HepG2 (cell line): ENCODE measurements at regions not wholly inside any gene's neighbourhood (a gene's known extent, or its start where the extent isn't known, plus 50 kb on each side); places are given as distances from the start of the nearest gene placed in this dataset.

Experiments
- ATAC-seq: fragments of 200-7000 bp; cut with Tn5 transposase; 3 replicates; pipeline ENCODE4 v1.9.1; 2020; ENCODE audit warnings: mild to moderate bottlenecking, moderate library complexity
- BruUV-seq: library from RNA; stranded (reverse); fragments of 400-500 nt; replicated peaks from 2 replicates; lab custom pipeline; 2021; lab: Mats Ljungman, UMichigan
- CTCF ChIA-PET: fragments of 300-600 bp; formaldehyde crosslinking; extraction: SDS; loops from one replicate; lab custom pipeline; 2021; ENCODE audit warnings: low total read pairs, inconsistent platforms, low intra/inter-chr PET ratio; lab: Yijun Ruan, JAX
- POLR2A ChIA-PET: fragments of 350-600 bp; sonication (Branson Sonifier 250); formaldehyde crosslinking; loops from one replicate; lab custom pipeline; 2020; ENCODE audit warnings: antibody characterized with exemption, inconsistent platforms; lab: Yijun Ruan, JAX
- DNase-seq: peaks from one replicate; pipeline ENCODE4 v3.0.0-alpha.2; 2015; ENCODE audit warnings: low spot score
- FAIRE-seq: peaks from 3 replicates; lab custom pipeline; 2011; peaks lifted over from hg19 to GRCh38; lab: Jason Lieb, UNC
- H2AFZ ChIP-seq: one replicate; pipeline ENCODE4 v1.6.1; 2011; ENCODE audit warnings: low read length, inconsistent platforms
- H3K27ac ChIP-seq: fragments of 300-600 bp; 3 replicates; pipeline ENCODE4 v1.8.0; 2011; ENCODE audit warnings: mixed run types, mild to moderate bottlenecking, mixed read lengths, low read length, inconsistent platforms; ENCODE audit not compliant: insufficient read depth; ENCODE audit errors: extremely low read length
- H3K27me3 ChIP-seq, 2 experiments: fragments of 200-600 bp in 1 of 2; 2 replicates in 1 of 2; 3 replicates in 1 of 2; pipeline versions ENCODE4 v1.6.0 to v1.8.0; 2011; ENCODE audit warnings: low read length in 2 of 2, mild to moderate bottlenecking in 2 of 2, moderate library complexity in 2 of 2, inconsistent platforms in 1 of 2; ENCODE audit not compliant: insufficient read depth in 2 of 2, control insufficient read depth in 1 of 2
- H3K36me3 ChIP-seq, 2 experiments: fragments of 200-600 bp in 1 of 2; replicated peaks in 1 of 2; 2 replicates in 1 of 2; 3 replicates in 1 of 2; pipeline versions ENCODE4 v1.5.1 to v1.8.0; 2011; ENCODE audit warnings: low read length in 2 of 2, inconsistent platforms in 1 of 2; ENCODE audit not compliant: insufficient read depth in 2 of 2, control insufficient read depth in 1 of 2
- H3K4me1 ChIP-seq: 2 replicates; pipeline ENCODE4 v1.5.1; 2012; ENCODE audit warnings: low read length, inconsistent platforms; ENCODE audit not compliant: insufficient read depth
- H3K4me2 ChIP-seq: 2 replicates; pipeline ENCODE4 v1.6.0; 2011; ENCODE audit warnings: low read depth, low read length, inconsistent platforms
- H3K4me3 ChIP-seq, 3 experiments: fragments of 200-600 bp in 1 of 3; sonication (generic), shearing (Covaris generic) in 1 of 3; replicated peaks in 1 of 3; 2 replicates each; pipeline ENCODE4 v1.5.1; 2011 to 2016; ENCODE audit warnings: low read length in 3 of 3, inconsistent platforms in 2 of 3, low read depth in 2 of 3, mild to moderate bottlenecking in 2 of 3, control low read depth in 1 of 3, mixed read lengths in 1 of 3; ENCODE audit not compliant: insufficient read depth in 1 of 3
- H3K79me2 ChIP-seq: one replicate; pipeline ENCODE4 v1.6.1; 2011; ENCODE audit warnings: low read length, inconsistent platforms; ENCODE audit not compliant: insufficient read depth
- H3K9ac ChIP-seq: 2 replicates; pipeline ENCODE4 v1.6.0; 2011; ENCODE audit warnings: mild to moderate bottlenecking, low read depth, low read length, inconsistent platforms; ENCODE audit not compliant: insufficient read depth
- H3K9me3 ChIP-seq: 2 replicates; pipeline ENCODE4 v1.5.1; 2012; ENCODE audit warnings: mild to moderate bottlenecking, low read length
- H4K20me1 ChIP-seq: 2 replicates; pipeline ENCODE4 v1.6.0; 2011; ENCODE audit warnings: inconsistent platforms, mild to moderate bottlenecking, low read length, moderate library complexity; ENCODE audit not compliant: insufficient read depth
- BRCA1 ChIP-seq: sonication (generic); formaldehyde crosslinking; IDR thresholded peaks from 2 replicates; pipeline ENCODE4 v1.4.0; 2020; ENCODE audit warnings: missing genetic modification reagents
- CBX5 ChIP-seq: sonication (generic); formaldehyde crosslinking; IDR thresholded peaks from 2 replicates; pipeline ENCODE4 v1.4.0; 2020; ENCODE audit warnings: missing genetic modification reagents, borderline replicate concordance
- FOXA1 ChIP-seq, 2 experiments: fragments of 450-650 bp in 1 of 2; sonication (generic) in 1 of 2; formaldehyde crosslinking in 1 of 2; IDR thresholded peaks; 2 replicates each; pipeline versions ENCODE4 v1.4.0 to v1.6.1; 2016 to 2020; ENCODE audit warnings: missing genetic modification reagents in 1 of 2
- HIC2 ChIP-seq: sonication (generic); formaldehyde crosslinking; IDR thresholded peaks from 2 replicates; pipeline ENCODE4 v1.9.0; 2022; ENCODE audit warnings: low read depth, missing genetic modification reagents
- MLX ChIP-seq: IDR thresholded peaks from 2 replicates; pipeline ENCODE4 v1.6.1; 2016
- POGZ ChIP-seq: sonication (generic); formaldehyde crosslinking; IDR thresholded peaks from 2 replicates; pipeline ENCODE4 v1.4.0; 2020; ENCODE audit warnings: mild to moderate bottlenecking, missing genetic modification reagents
- SNAPC5 ChIP-seq: sonication (generic); formaldehyde crosslinking; IDR thresholded peaks from 2 replicates; pipeline ENCODE4 v1.8.1; 2023; ENCODE audit warnings: mild to moderate bottlenecking, missing genetic modification reagents, borderline replicate concordance
- ZFAT ChIP-seq: sonication (generic); formaldehyde crosslinking; conservative IDR thresholded peaks from 2 replicates; pipeline ENCODE4 v1.8.1; 2023; ENCODE audit warnings: missing genetic modification reagents, inconsistent platforms
- ZNF232 ChIP-seq: sonication (generic); formaldehyde crosslinking; IDR thresholded peaks from 2 replicates; pipeline ENCODE4 v1.4.0; 2020; ENCODE audit warnings: missing genetic modification reagents, borderline replicate concordance
- ZNF3 ChIP-seq: IDR thresholded peaks from 2 replicates; pipeline ENCODE4 v1.7.0; 2017; ENCODE audit warnings: inconsistent platforms
- ZNF331 ChIP-seq: sonication (generic); formaldehyde crosslinking; IDR thresholded peaks from 2 replicates; pipeline ENCODE4 v1.4.0; 2020; ENCODE audit warnings: missing genetic modification reagents
- ZNF333 ChIP-seq: sonication (generic); formaldehyde crosslinking; IDR thresholded peaks from 2 replicates; pipeline ENCODE4 v1.4.0; 2020; ENCODE audit warnings: mild to moderate bottlenecking, missing genetic modification reagents, borderline replicate concordance
- ZNF598 ChIP-seq: sonication (generic); formaldehyde crosslinking; IDR thresholded peaks from 2 replicates; pipeline ENCODE4 v1.5.1; 2020; ENCODE audit warnings: mild to moderate bottlenecking, missing genetic modification reagents, borderline replicate concordance
- ZNF616 ChIP-seq: sonication (generic); formaldehyde crosslinking; IDR thresholded peaks from 2 replicates; pipeline ENCODE4 v1.5.0; 2020; ENCODE audit warnings: low read depth, mild to moderate bottlenecking, missing genetic modification reagents
- ZNF652 ChIP-seq: IDR thresholded peaks from 2 replicates; pipeline ENCODE4 v1.6.1; 2016; ENCODE audit warnings: low read depth, borderline replicate concordance
- ZNF75D ChIP-seq: sonication (generic); formaldehyde crosslinking; IDR thresholded peaks from 2 replicates; pipeline ENCODE4 v1.8.1; 2023; ENCODE audit warnings: missing genetic modification reagents, mild to moderate bottlenecking, borderline replicate concordance
- ZNF776 ChIP-seq: sonication (generic); formaldehyde crosslinking; IDR thresholded peaks from 2 replicates; pipeline ENCODE4 v1.4.0; 2020; ENCODE audit warnings: mild to moderate bottlenecking, missing genetic modification reagents
- ZSCAN25 ChIP-seq: sonication (generic); formaldehyde crosslinking; IDR thresholded peaks from 2 replicates; pipeline ENCODE4 v1.8.0; 2022; ENCODE audit warnings: mild to moderate bottlenecking, missing genetic modification reagents
- WGBS: methylation state at CpG from one replicate; pipeline ENCODE4 v1.1.6; 2017; ENCODE audit warnings: low lambda C conversion rate; 5-methylcytosine and 5-hydroxymethylcytosine counted together
- in situ Hi-C: cut with HindIII; loops from 2 replicates; pipeline ENCODE4 v1.10.0; 2017; ENCODE audit warnings: low pct_unique_long_range_greater_than_20kb; ENCODE audit not compliant: extremely low pct_ligation_motif_present
- intact Hi-C: fragments of 100-400 bp; cut with micrococcal nuclease; formaldehyde crosslinking; loops from one replicate; pipeline ENCODE4 v1.10.0; 2022; ENCODE audit not compliant: unreplicated experiment
- TF ChIP-seq, protein P1 (sequence below): sonication (generic); formaldehyde crosslinking; IDR thresholded peaks from 2 replicates; pipeline ENCODE4 v1.4.0; 2020; ENCODE audit warnings: missing genetic modification reagents, borderline replicate concordance

DNA sequence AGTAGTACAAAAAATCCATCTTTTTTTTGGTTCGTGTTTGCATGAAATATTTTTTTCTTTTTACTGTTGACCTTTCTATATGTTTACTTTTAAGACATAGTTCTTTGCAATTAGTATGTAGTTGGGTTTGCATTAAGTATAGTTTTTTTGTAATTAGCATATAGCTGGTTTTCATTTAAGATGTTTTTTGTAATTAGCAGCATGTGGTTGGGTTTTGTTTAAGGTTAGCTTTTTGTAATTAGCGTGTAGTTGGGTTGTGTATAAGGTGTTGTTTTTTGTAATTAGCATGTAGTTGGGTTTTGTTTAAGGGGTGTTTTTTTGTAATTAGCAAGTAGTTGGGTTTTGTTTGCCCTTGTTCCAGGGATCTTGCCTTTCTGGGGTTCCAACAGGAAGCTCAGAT, 193.1 kb downstream of the LPIN1 start (continued):
- TF ChIP-seq HIC2 (no peak), BRCA1 (CRISPR knock-in tag) (no peak), ZNF776 (CRISPR knock-in tag) (no peak), ZNF333 (CRISPR knock-in tag) (no peak)

- no peaks in the 10 kb centered on the region for H3K79me2 ChIP-seq
- no peaks in the 10 kb centered on the region for H3K36me3 ChIP-seq
- no peaks in the 10 kb centered on the region for H4K20me1 ChIP-seq
- no peaks in the 10 kb centered on the region for H3K4me1 ChIP-seq
- ATAC-seq, result no peak
- H3K9me3 ChIP-seq, result no peaks in the 10 kb centered on the region
- no peak for TF ChIP-seq MLX (CRISPR knock-in tag)
- no peak for TF ChIP-seq ZNF598 (CRISPR knock-in tag)
- TF ChIP-seq FOXA1 (IDR thresholded peaks at IDR 0.05), result no peak
- no peak for TF ChIP-seq FOXA1 (CRISPR knock-in tag; IDR thresholded peaks at IDR 0.05)
- no peak for TF ChIP-seq ZNF3 (CRISPR knock-in tag)
- no peak for TF ChIP-seq CBX5
- no peak for TF ChIP-seq POGZ (CRISPR knock-in tag)
- TF ChIP-seq ZNF652 (CRISPR knock-in tag), result no peak
- no peak for TF ChIP-seq ZNF616 (CRISPR knock-in tag)
- no peak for TF ChIP-seq ZNF331
- TF ChIP-seq ZNF75D (CRISPR knock-in tag), result no peak
- TF ChIP-seq ZNF232 (CRISPR knock-in tag), result no peak
- no peak for TF ChIP-seq ZFAT
- TF ChIP-seq ZSCAN25, result no peak
- TF ChIP-seq, protein P1, sequence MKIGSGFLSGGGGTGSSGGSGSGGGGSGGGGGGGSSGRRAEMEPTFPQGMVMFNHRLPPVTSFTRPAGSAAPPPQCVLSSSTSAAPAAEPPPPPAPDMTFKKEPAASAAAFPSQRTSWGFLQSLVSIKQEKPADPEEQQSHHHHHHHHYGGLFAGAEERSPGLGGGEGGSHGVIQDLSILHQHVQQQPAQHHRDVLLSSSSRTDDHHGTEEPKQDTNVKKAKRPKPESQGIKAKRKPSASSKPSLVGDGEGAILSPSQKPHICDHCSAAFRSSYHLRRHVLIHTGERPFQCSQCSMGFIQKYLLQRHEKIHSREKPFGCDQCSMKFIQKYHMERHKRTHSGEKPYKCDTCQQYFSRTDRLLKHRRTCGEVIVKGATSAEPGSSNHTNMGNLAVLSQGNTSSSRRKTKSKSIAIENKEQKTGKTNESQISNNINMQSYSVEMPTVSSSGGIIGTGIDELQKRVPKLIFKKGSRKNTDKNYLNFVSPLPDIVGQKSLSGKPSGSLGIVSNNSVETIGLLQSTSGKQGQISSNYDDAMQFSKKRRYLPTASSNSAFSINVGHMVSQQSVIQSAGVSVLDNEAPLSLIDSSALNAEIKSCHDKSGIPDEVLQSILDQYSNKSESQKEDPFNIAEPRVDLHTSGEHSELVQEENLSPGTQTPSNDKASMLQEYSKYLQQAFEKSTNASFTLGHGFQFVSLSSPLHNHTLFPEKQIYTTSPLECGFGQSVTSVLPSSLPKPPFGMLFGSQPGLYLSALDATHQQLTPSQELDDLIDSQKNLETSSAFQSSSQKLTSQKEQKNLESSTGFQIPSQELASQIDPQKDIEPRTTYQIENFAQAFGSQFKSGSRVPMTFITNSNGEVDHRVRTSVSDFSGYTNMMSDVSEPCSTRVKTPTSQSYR, result no peak
- TF ChIP-seq SNAPC5 (CRISPR knock-in tag), result no peak
- no peak for FAIRE-seq
- peaks cover 3 to 17% of the 10 kb centered on the region in 2 experiments; a peak in 2 of 5 replicates for H3K27me3 ChIP-seq
- in situ Hi-C loops (no loop called here), intact Hi-C loops (no loop called here)
- no peak overlapping the region for H3K4me3 ChIP-seq
- BruUV-seq, result no TSS peak
- no peak for DNase-seq
- no peak overlapping the region for H2AFZ ChIP-seq
- no peak overlapping the region for H3K4me2 ChIP-seq
- H3K27ac ChIP-seq, result no peak overlapping the region
- 34% methylated on average over 3 of the region's 3 CpGs for WGBS
- H3K9ac ChIP-seq, result no peak overlapping the region
- ChIA-PET POLR2A (no interaction called here), CTCF (no interaction called here)
Measured at GRCh38 chr2:11940121-11940743, 193.8 kb downstream of the LPIN1 start.
